Endothelial cell (in vitro differentiated cells): ENCODE measurements at regions not wholly inside any gene's neighbourhood (a gene's known extent, or its start where the extent isn't known, plus 50 kb on each side); places are given as distances from the start of the nearest gene placed in this dataset.

Source experiments
- DNase-seq: peaks from one replicate; pipeline ENCODE4 v3.0.0; 2021; ENCODE audit warnings: low spot score
- H3K27ac Mint-ChIP-seq: one replicate; pipeline ENCODE4 v1.8.0; 2021; ENCODE audit warnings: mixed read lengths, inconsistent platforms; ENCODE audit not compliant: unreplicated experiment
- H3K27me3 Mint-ChIP-seq: one replicate; pipeline ENCODE4 v1.8.0; 2021; ENCODE audit warnings: mild to moderate bottlenecking, moderate library complexity, mixed read lengths, inconsistent platforms; ENCODE audit not compliant: unreplicated experiment
- H3K36me3 Mint-ChIP-seq: one replicate; pipeline ENCODE4 v1.8.0; 2021; ENCODE audit warnings: mild to moderate bottlenecking, low read depth, mixed read lengths, inconsistent platforms; ENCODE audit not compliant: unreplicated experiment
- H3K4me1 Mint-ChIP-seq: one replicate; pipeline ENCODE4 v1.8.0; 2021; ENCODE audit warnings: mild to moderate bottlenecking, mixed read lengths, inconsistent platforms; ENCODE audit not compliant: unreplicated experiment
- H3K4me3 Mint-ChIP-seq: one replicate; pipeline ENCODE4 v1.8.0; 2021; ENCODE audit warnings: mild to moderate bottlenecking, mixed read lengths, inconsistent platforms; ENCODE audit not compliant: unreplicated experiment
- H3K9me3 Mint-ChIP-seq: one replicate; pipeline ENCODE4 v1.8.0; 2021; ENCODE audit warnings: mixed read lengths, inconsistent platforms; ENCODE audit not compliant: unreplicated experiment
- TF ChIP-seq, protein P1 (sequence below): fragments of 200-600 bp; sonication (generic); IDR thresholded peaks from one replicate; pipeline ENCODE4 v1.5.0; 2021; ENCODE audit warnings: antibody characterized with exemption; ENCODE audit not compliant: unreplicated experiment

DNA sequence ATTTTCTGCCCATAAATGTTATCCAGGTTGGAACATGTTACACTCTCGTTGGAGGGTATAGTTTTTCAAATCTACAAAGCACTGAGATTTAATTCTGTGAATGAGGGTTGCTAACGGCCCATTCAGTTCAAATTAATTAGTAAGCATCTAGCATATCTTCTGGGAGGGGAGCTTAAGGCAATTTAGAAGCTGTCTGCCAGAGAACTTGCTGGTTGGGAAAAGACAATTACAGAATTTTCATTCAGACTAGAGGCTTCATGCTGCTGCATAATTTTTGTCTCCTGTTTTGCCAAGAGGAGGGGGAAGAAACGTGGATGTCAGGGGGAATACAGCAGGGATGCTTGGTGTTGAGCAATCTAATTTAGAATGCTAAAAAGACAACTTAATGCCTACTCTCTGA, 268.3 kb upstream of the FAM83B start:
- Mint-ChIP-seq H3K4me3 (no peak overlapping the region), H3K27me3 (peaks cover 1% of the 10 kb centered on the region), H3K4me1 (peaks cover 10% of the 10 kb centered on the region), H3K27ac (no peak overlapping the region), H3K36me3 (no peaks in the 10 kb centered on the region), H3K9me3 (no peaks in the 10 kb centered on the region)
- TF ChIP-seq, protein P1, sequence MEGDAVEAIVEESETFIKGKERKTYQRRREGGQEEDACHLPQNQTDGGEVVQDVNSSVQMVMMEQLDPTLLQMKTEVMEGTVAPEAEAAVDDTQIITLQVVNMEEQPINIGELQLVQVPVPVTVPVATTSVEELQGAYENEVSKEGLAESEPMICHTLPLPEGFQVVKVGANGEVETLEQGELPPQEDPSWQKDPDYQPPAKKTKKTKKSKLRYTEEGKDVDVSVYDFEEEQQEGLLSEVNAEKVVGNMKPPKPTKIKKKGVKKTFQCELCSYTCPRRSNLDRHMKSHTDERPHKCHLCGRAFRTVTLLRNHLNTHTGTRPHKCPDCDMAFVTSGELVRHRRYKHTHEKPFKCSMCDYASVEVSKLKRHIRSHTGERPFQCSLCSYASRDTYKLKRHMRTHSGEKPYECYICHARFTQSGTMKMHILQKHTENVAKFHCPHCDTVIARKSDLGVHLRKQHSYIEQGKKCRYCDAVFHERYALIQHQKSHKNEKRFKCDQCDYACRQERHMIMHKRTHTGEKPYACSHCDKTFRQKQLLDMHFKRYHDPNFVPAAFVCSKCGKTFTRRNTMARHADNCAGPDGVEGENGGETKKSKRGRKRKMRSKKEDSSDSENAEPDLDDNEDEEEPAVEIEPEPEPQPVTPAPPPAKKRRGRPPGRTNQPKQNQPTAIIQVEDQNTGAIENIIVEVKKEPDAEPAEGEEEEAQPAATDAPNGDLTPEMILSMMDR, result no peak
- DNase-seq, result no peak

DNA sequence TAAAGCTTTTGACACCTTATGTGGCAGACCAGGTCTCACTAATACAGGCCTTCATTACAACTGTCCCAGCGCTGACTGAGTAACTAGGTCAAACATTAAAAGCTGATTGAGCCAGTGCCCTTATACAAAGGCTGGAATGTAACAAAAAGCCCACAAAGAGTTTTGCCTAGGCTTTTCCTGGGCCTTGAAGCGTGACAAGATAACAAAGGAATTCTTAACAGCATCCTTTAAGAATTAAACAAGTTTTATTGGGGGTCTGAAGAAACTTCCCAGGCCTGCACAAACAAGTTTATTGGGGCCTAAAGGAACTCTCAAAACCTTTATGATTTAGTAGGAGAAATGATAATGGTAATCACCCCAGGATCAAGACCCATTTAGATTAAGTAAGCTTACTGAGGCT, 267.6 kb upstream of the FAM83B start:
- no peak for DNase-seq
- no peak overlapping the region for H3K27ac Mint-ChIP-seq
- H3K4me3 Mint-ChIP-seq, result no peak overlapping the region
- H3K36me3 Mint-ChIP-seq, result no peaks in the 10 kb centered on the region
- peaks cover 1% of the 10 kb centered on the region for H3K27me3 Mint-ChIP-seq
- TF ChIP-seq, protein P1, result no peak
- no peaks in the 10 kb centered on the region for H3K9me3 Mint-ChIP-seq
- peaks cover 10% of the 10 kb centered on the region for H3K4me1 Mint-ChIP-seq

DNA sequence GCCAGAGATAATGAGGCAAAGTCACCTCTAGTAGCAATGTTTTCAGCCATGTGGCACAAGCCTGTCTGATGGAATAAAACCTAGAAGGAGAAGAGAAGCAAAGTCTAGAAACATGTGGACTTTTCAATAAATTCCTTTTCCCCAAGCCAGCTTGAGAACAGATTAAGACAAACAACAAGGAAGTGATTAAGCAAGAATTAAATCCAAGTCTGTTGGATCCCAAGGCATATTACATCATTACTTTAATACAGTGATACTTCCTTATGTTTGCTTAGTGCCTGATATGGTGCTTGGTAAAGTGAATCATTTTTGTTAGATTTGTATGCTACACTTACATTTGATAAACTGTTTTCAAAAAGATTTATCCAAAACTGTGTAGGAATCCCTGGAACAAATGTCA, 260.3 kb upstream of the FAM83B start:
- no peak for DNase-seq
- Mint-ChIP-seq H3K36me3 (no peaks in the 10 kb centered on the region), H3K27ac (no peak overlapping the region), H3K4me1 (no peaks in the 10 kb centered on the region), H3K9me3 (no peaks in the 10 kb centered on the region), H3K4me3 (no peak overlapping the region), H3K27me3 (no peaks in the 10 kb centered on the region)
- TF ChIP-seq, protein P1, result no peak

DNA sequence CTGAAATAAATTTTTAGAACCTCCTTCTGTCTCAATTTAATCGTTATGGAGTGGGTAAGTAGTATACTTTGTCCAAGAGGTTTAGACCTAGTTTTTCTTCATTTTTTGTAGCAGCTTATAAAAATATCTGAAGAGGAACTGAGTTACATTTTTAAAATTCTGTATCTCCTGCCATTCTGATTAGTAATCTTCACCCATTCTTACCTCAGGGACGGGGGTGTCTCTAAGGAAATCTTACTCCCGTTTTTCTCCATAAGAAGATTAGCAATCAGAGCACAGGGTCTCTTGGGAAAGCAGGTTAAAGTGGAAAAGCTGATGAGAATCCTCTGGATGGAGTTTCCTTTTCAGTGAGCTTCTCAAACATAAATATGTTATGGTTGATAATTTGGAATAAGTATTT, 259.3 kb upstream of the FAM83B start:
- Mint-ChIP-seq H3K36me3 (no peaks in the 10 kb centered on the region), H3K27me3 (no peaks in the 10 kb centered on the region), H3K27ac (no peak overlapping the region), H3K4me1 (no peaks in the 10 kb centered on the region), H3K9me3 (no peaks in the 10 kb centered on the region), H3K4me3 (no peak overlapping the region)
- no peak for DNase-seq
- TF ChIP-seq, protein P1, result no peak

DNA sequence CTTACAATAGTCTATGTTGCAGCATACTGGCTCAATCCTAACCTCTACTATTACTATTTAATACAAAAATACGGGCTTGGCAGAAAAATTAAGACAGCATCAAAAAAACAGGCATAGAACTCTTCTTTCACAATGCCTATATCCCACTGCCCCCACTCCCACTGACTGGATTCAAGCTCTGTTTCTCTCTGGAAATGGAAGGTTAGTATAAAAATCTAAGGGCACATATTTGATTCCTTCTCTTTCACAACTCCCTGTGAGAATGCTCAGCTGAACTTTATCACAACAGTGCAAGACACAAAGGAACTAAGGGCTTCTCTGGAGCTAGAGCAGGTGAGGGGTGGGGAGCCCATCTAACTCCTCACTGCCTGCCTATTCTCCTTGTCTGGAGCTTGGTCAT, 258.4 kb upstream of the FAM83B start:
- no peaks in the 10 kb centered on the region for H3K9me3 Mint-ChIP-seq
- H3K27ac Mint-ChIP-seq, result no peak overlapping the region
- H3K4me3 Mint-ChIP-seq, result no peak overlapping the region
- H3K27me3 Mint-ChIP-seq, result no peaks in the 10 kb centered on the region
- no peaks in the 10 kb centered on the region for H3K4me1 Mint-ChIP-seq
- TF ChIP-seq, protein P1, result no peak
- no peak for DNase-seq
- H3K36me3 Mint-ChIP-seq, result no peaks in the 10 kb centered on the region
